GM23338 (cell line): ENCODE measurements at regions not wholly inside any gene's neighbourhood (a gene's known extent, or its start where the extent isn't known, plus 50 kb on each side); places are given as distances from the start of the nearest gene placed in this dataset.

ENCODE experiments used
- CTCF ChIP-seq, 2 experiments: fragments of 200-600 bp in 1 of 2; sonication (generic) in 1 of 2; conservative IDR thresholded peaks; 2 replicates each; pipeline versions ENCODE4 v1.5.1 to v1.6.1; 2016 to 2017; ENCODE audit warnings: antibody characterized with exemption in 2 of 2, low read depth in 2 of 2, mild to moderate bottlenecking in 2 of 2, moderate library complexity in 1 of 2
- EZH2 ChIP-seq: fragments of 200-600 bp; sonication (generic); IDR thresholded peaks from one replicate; pipeline ENCODE4 v1.8.0; 2017; ENCODE audit warnings: antibody characterized with exemption, mild to moderate bottlenecking, low read depth; ENCODE audit not compliant: unreplicated experiment
- EZH2phosphoT487 ChIP-seq: fragments of 200-600 bp; sonication (generic); IDR thresholded peaks from one replicate; pipeline ENCODE4 v1.8.1; 2018; ENCODE audit warnings: antibody characterized with exemption; ENCODE audit not compliant: unreplicated experiment
- NANOG ChIP-seq: IDR thresholded peaks from 2 replicates; pipeline ENCODE4 v1.6.1; 2016; ENCODE audit warnings: antibody characterized with exemption, borderline replicate concordance
- POLR2AphosphoS5 ChIP-seq: IDR thresholded peaks from 2 replicates; pipeline ENCODE4 v1.6.1; 2016; ENCODE audit warnings: antibody characterized with exemption, low read depth
- TF ChIP-seq, protein P1 (sequence below): IDR thresholded peaks from one replicate; pipeline ENCODE4 v1.6.1; 2018; ENCODE audit warnings: antibody characterized with exemption; ENCODE audit not compliant: unreplicated experiment
- TF ChIP-seq, protein P2 (sequence below): fragments of 250-450 bp; sonication (Bioruptor Pico); IDR thresholded peaks from 2 replicates; pipeline ENCODE4 v1.5.0; 2020; ENCODE audit warnings: mild to moderate bottlenecking, moderate library complexity

GRCh38 chr3:113079218-113079961 lies 88.6 kb downstream of the GTPBP8 start:
- TF ChIP-seq, protein P1, sequence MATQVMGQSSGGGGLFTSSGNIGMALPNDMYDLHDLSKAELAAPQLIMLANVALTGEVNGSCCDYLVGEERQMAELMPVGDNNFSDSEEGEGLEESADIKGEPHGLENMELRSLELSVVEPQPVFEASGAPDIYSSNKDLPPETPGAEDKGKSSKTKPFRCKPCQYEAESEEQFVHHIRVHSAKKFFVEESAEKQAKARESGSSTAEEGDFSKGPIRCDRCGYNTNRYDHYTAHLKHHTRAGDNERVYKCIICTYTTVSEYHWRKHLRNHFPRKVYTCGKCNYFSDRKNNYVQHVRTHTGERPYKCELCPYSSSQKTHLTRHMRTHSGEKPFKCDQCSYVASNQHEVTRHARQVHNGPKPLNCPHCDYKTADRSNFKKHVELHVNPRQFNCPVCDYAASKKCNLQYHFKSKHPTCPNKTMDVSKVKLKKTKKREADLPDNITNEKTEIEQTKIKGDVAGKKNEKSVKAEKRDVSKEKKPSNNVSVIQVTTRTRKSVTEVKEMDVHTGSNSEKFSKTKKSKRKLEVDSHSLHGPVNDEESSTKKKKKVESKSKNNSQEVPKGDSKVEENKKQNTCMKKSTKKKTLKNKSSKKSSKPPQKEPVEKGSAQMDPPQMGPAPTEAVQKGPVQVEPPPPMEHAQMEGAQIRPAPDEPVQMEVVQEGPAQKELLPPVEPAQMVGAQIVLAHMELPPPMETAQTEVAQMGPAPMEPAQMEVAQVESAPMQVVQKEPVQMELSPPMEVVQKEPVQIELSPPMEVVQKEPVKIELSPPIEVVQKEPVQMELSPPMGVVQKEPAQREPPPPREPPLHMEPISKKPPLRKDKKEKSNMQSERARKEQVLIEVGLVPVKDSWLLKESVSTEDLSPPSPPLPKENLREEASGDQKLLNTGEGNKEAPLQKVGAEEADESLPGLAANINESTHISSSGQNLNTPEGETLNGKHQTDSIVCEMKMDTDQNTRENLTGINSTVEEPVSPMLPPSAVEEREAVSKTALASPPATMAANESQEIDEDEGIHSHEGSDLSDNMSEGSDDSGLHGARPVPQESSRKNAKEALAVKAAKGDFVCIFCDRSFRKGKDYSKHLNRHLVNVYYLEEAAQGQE = no peak
- TF ChIP-seq CTCF (conservative IDR thresholded peaks at IDR 0.05; ENCODE audit: low read depth in 2 of 2) (no peak), EZH2phosphoT487 (no peak), EZH2 (no peak), POLR2AphosphoS5 (no peak), NANOG (no peak)
- TF ChIP-seq, protein P2, sequence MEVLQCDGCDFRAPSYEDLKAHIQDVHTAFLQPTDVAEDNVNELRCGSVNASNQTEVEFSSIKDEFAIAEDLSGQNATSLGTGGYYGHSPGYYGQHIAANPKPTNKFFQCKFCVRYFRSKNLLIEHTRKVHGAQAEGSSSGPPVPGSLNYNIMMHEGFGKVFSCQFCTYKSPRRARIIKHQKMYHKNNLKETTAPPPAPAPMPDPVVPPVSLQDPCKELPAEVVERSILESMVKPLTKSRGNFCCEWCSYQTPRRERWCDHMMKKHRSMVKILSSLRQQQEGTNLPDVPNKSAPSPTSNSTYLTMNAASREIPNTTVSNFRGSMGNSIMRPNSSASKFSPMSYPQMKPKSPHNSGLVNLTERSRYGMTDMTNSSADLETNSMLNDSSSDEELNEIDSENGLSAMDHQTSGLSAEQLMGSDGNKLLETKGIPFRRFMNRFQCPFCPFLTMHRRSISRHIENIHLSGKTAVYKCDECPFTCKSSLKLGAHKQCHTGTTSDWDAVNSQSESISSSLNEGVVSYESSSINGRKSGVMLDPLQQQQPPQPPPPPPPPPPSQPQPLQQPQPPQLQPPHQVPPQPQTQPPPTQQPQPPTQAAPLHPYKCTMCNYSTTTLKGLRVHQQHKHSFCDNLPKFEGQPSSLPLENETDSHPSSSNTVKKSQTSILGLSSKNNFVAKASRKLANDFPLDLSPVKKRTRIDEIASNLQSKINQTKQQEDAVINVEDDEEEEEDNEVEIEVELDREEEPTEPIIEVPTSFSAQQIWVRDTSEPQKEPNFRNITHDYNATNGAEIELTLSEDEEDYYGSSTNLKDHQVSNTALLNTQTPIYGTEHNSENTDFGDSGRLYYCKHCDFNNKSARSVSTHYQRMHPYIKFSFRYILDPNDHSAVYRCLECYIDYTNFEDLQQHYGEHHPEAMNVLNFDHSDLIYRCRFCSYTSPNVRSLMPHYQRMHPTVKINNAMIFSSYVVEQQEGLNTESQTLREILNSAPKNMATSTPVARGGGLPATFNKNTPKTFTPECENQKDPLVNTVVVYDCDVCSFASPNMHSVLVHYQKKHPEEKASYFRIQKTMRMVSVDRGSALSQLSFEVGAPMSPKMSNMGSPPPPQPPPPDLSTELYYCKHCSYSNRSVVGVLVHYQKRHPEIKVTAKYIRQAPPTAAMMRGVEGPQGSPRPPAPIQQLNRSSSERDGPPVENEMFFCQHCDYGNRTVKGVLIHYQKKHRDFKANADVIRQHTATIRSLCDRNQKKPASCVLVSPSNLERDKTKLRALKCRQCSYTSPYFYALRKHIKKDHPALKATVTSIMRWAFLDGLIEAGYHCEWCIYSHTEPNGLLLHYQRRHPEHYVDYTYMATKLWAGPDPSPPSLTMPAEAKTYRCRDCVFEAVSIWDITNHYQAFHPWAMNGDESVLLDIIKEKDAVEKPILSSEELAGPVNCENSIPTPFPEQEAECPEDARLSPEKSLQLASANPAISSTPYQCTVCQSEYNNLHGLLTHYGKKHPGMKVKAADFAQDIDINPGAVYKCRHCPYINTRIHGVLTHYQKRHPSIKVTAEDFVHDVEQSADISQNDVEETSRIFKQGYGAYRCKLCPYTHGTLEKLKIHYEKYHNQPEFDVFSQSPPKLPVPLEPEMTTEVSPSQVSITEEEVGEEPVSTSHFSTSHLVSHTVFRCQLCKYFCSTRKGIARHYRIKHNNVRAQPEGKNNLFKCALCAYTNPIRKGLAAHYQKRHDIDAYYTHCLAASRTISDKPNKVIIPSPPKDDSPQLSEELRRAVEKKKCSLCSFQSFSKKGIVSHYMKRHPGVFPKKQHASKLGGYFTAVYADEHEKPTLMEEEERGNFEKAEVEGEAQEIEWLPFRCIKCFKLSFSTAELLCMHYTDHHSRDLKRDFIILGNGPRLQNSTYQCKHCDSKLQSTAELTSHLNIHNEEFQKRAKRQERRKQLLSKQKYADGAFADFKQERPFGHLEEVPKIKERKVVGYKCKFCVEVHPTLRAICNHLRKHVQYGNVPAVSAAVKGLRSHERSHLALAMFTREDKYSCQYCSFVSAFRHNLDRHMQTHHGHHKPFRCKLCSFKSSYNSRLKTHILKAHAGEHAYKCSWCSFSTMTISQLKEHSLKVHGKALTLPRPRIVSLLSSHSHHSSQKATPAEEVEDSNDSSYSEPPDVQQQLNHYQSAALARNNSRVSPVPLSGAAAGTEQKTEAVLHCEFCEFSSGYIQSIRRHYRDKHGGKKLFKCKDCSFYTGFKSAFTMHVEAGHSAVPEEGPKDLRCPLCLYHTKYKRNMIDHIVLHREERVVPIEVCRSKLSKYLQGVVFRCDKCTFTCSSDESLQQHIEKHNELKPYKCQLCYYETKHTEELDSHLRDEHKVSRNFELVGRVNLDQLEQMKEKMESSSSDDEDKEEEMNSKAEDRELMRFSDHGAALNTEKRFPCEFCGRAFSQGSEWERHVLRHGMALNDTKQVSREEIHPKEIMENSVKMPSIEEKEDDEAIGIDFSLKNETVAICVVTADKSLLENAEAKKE (CRISPR knock-in tag) = no peak
